Lower lobe of right lung (tissue), 2 donors: ENCODE measurements at regions not wholly inside any gene's neighbourhood (a gene's known extent, or its start where the extent isn't known, plus 50 kb on each side); places are given as distances from the start of the nearest gene placed in this dataset.

Experiments
- ATAC-seq, 2 donors: fragments of 200-7000 bp; cut with Tn5 transposase; one replicate each; pipeline ENCODE4 v1.9.1; 2020 to 2022; ENCODE audit warnings: mild to moderate bottlenecking in 2 of 2, moderate library complexity in 2 of 2
- DNase-seq: peaks from one replicate; pipeline ENCODE4 v3.0.0-alpha.2; 2020
- H3K27ac ChIP-seq: fragments of 200-600 bp; one replicate; pipeline ENCODE4 v1.8.0; 2022
- H3K27me3 ChIP-seq: fragments of 200-600 bp; one replicate; pipeline ENCODE4 v1.8.0; 2022; ENCODE audit warnings: low read depth
- H3K36me3 ChIP-seq: fragments of 200-600 bp; one replicate; pipeline ENCODE4 v1.8.0; 2022; ENCODE audit warnings: mild to moderate bottlenecking
- H3K4me1 ChIP-seq: fragments of 200-600 bp; one replicate; pipeline ENCODE4 v1.8.0; 2022
- H3K4me3 ChIP-seq: fragments of 200-600 bp; one replicate; pipeline ENCODE4 v1.8.0; 2022; ENCODE audit warnings: mild to moderate bottlenecking
- H3K9me3 ChIP-seq: fragments of 200-600 bp; one replicate; pipeline ENCODE4 v1.8.0; 2022
- intact Hi-C: fragments of 100-400 bp; cut with DNase I; formaldehyde crosslinking; loops from one replicate; pipeline ENCODE4 v1.11.0; 2022
- TF ChIP-seq, protein P1 (sequence below): fragments of 200-600 bp; IDR thresholded peaks from one replicate; pipeline ENCODE4 v1.8.0; 2022; ENCODE audit warnings: antibody characterized with exemption, mild to moderate bottlenecking
- donor health status: DM: no; HTN: yes; CAD: no; lungs with severe emphysema.

GRCh38 chr5:12743582-12743981 is 839.3 kb upstream of the CTNND2 start:
- no peak overlapping the region for H3K4me3 ChIP-seq
- intact Hi-C loops = no loop called here
- H3K9me3 ChIP-seq = no peaks in the 10 kb centered on the region
- no peaks in the 10 kb centered on the region for H3K36me3 ChIP-seq
- no peak for DNase-seq
- H3K27me3 ChIP-seq = no peaks in the 10 kb centered on the region
- ATAC-seq = no peak
- TF ChIP-seq, protein P1, sequence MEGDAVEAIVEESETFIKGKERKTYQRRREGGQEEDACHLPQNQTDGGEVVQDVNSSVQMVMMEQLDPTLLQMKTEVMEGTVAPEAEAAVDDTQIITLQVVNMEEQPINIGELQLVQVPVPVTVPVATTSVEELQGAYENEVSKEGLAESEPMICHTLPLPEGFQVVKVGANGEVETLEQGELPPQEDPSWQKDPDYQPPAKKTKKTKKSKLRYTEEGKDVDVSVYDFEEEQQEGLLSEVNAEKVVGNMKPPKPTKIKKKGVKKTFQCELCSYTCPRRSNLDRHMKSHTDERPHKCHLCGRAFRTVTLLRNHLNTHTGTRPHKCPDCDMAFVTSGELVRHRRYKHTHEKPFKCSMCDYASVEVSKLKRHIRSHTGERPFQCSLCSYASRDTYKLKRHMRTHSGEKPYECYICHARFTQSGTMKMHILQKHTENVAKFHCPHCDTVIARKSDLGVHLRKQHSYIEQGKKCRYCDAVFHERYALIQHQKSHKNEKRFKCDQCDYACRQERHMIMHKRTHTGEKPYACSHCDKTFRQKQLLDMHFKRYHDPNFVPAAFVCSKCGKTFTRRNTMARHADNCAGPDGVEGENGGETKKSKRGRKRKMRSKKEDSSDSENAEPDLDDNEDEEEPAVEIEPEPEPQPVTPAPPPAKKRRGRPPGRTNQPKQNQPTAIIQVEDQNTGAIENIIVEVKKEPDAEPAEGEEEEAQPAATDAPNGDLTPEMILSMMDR = no peak
- no peaks in the 10 kb centered on the region for H3K4me1 ChIP-seq
- no peak overlapping the region for H3K27ac ChIP-seq

DNA sequence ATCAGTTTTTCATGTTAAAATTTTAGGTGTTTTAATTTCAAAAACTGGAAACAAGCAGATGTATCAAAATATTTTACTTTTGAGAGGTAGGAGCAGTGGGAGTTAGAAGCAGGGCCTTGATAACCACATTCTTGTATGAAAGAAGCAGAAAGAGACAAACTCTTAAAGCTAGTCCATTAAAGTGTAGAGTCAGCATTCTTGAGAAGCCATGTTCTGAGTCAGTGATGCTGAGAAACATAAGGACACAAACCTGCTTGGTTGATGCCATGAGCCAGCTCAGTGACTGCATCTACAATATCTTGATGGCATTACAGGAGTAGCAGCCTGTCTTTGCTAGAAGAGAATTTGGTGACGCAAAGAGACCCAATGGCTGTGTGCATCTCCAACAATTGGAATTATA is 826.1 kb upstream of the CTNND2 start:
- H3K27me3 ChIP-seq = no peaks in the 10 kb centered on the region
- H3K9me3 ChIP-seq = peaks cover 5% of the 10 kb centered on the region
- intact Hi-C loops = no loop called here
- H3K27ac ChIP-seq = no peak overlapping the region
- no peak for DNase-seq
- TF ChIP-seq, protein P1 = no peak
- no peaks in the 10 kb centered on the region for H3K36me3 ChIP-seq
- no peak for ATAC-seq
- H3K4me1 ChIP-seq = no peaks in the 10 kb centered on the region
- no peak overlapping the region for H3K4me3 ChIP-seq

DNA sequence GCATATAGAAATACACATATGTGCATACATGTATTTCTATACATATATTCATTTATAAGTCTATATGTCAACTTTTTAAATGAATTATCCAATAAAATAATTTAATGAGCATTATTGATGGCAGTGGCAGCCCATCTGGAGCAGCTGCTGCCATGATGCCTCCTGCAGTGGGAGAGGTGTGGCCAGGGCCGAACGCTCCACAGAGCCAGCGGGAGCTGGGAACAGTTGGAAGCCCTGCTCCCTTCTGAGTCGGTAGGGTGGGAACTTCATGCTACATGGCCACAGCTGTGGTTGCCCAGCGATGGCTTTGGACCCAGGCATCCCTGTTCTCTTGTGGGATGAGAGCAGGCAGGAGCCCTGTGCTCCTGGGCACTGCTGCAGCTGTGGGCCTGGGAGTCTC is 812.4 kb upstream of the CTNND2 start:
- ATAC-seq (peak in 1 of 2 donors; percentile 42), DNase-seq (no peak)
- Histone ChIP-seq H3K36me3 (no peaks in the 10 kb centered on the region), H3K27ac (no peak overlapping the region), H3K9me3 (no peaks in the 10 kb centered on the region), H3K4me3 (no peak overlapping the region), H3K4me1 (no peaks in the 10 kb centered on the region), H3K27me3 (no peaks in the 10 kb centered on the region)
- intact Hi-C loops = no loop called here
- TF ChIP-seq, protein P1 = no peak

DNA sequence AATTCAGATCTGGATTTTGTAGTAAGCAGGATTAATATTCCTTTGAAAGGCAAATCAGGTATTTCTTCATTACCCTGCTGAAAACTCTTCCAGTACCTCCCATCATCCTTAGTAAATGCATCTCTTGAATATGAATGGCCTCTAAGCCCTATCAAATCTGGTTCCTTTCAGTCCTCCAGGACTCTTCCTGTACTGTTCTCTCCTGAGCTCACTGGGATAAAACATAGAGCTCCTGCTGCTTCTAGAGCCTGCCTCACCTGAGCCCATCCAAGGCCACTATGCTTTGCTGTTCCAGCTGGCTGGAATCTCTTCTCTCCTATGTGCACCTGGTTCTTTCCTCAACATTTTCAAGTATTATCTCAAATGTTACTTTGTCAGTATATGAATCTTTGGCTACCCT is 803.3 kb upstream of the CTNND2 start:
- DNase-seq (no peak), ATAC-seq (no peak)
- intact Hi-C loops = no loop called here
- H3K27me3 ChIP-seq = no peaks in the 10 kb centered on the region
- no peaks in the 10 kb centered on the region for H3K9me3 ChIP-seq
- no peak overlapping the region for H3K27ac ChIP-seq
- no peak overlapping the region for H3K4me3 ChIP-seq
- TF ChIP-seq, protein P1 = no peak
- no peaks in the 10 kb centered on the region for H3K4me1 ChIP-seq
- no peaks in the 10 kb centered on the region for H3K36me3 ChIP-seq

DNA sequence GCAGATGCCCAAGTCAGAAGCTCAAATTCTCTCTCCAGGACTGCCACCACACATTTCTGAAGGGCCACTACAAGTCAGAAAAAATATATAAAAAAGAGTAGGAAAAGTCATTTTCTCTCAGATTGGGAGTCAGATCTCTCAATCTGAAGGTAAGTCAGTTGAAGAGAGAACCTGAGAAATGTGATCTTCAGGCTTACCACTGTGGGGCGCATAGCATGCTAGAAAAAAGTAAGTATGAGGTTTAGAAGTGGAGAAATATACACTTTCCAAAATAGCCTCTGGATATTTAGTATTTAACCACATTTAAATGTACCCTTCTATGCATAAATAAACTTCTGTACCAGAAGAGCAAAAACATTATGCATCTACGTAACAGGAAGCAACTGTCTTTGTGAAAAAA is 800.7 kb upstream of the CTNND2 start:
- no peaks in the 10 kb centered on the region for H3K36me3 ChIP-seq

More for the DNA sequence above, 800.7 kb upstream of the CTNND2 start:
- Histone ChIP-seq H3K27me3 (no peaks in the 10 kb centered on the region), H3K9me3 (no peaks in the 10 kb centered on the region), H3K4me1 (no peaks in the 10 kb centered on the region), H3K27ac (no peak overlapping the region), H3K4me3 (no peak overlapping the region)
- intact Hi-C loops = no loop called here
- no peak for DNase-seq
- ATAC-seq = no peak
- TF ChIP-seq, protein P1 = no peak
